ENCODE measurements at regions not wholly inside any gene's neighbourhood (a gene's known extent, or its start where the extent isn't known, plus 50 kb on each side); places are given as distances from the start of the nearest gene placed in this dataset.
"Not testable (repeated sequence)": the region's sequence is repeated elsewhere in the genome, so short reads cannot be mapped to it uniquely, and the experiment has no call there.

GRCh38 chr14:106642090-106642489 lies 1115.7 kb downstream of the TMEM121 start:
- intact Hi-C loops (cut with micrococcal nuclease; ENCODE audit: unreplicated experiment) = no loop called here
- Mint-ChIP-seq H3K36me3 (ENCODE audit: insufficient read depth, unreplicated experiment) (no peaks in the 10 kb centered on the region), H3K27me3 (ENCODE audit: insufficient read depth, unreplicated experiment) (peaks cover 6% of the 10 kb centered on the region), H3K4me3 (ENCODE audit: unreplicated experiment) (no peak overlapping the region), H3K9me3 (ENCODE audit: unreplicated experiment) (no peaks in the 10 kb centered on the region), H3K27ac (ENCODE audit: unreplicated experiment) (no peak overlapping the region), H3K4me1 (ENCODE audit: low read depth, unreplicated experiment) (peaks cover 9% of the 10 kb centered on the region)
- no peaks in the 10 kb centered on the region for H3K9me3 ChIP-seq
- H3K4me3 ChIP-seq (ENCODE audit: low read depth, low read length) = no peak overlapping the region
- no peaks in the 10 kb centered on the region for H3K36me3 ChIP-seq (ENCODE audit: control insufficient read depth, insufficient read depth, low read length)
- no peaks in the 10 kb centered on the region for H3K4me1 ChIP-seq
- TF ChIP-seq, protein P1, sequence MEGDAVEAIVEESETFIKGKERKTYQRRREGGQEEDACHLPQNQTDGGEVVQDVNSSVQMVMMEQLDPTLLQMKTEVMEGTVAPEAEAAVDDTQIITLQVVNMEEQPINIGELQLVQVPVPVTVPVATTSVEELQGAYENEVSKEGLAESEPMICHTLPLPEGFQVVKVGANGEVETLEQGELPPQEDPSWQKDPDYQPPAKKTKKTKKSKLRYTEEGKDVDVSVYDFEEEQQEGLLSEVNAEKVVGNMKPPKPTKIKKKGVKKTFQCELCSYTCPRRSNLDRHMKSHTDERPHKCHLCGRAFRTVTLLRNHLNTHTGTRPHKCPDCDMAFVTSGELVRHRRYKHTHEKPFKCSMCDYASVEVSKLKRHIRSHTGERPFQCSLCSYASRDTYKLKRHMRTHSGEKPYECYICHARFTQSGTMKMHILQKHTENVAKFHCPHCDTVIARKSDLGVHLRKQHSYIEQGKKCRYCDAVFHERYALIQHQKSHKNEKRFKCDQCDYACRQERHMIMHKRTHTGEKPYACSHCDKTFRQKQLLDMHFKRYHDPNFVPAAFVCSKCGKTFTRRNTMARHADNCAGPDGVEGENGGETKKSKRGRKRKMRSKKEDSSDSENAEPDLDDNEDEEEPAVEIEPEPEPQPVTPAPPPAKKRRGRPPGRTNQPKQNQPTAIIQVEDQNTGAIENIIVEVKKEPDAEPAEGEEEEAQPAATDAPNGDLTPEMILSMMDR (IDR thresholded peaks at IDR 0.05; ENCODE audit: insufficient read depth in 1 of 2, low read depth in 1 of 2, low read length in 1 of 2, severe bottlenecking in 1 of 2, unreplicated experiment in 1 of 2) = no peak
- BruUV-seq (replicated peaks) = no TSS peak
- no peak for DNase-seq
- POLR2A ChIA-PET = no interaction called here
- CTCF ChIA-PET = no interaction called here
- H3K27me3 ChIP-seq (replicated peaks; ENCODE audit: control insufficient read depth, insufficient read depth, low read length) = no peaks in the 10 kb centered on the region

DNA sequence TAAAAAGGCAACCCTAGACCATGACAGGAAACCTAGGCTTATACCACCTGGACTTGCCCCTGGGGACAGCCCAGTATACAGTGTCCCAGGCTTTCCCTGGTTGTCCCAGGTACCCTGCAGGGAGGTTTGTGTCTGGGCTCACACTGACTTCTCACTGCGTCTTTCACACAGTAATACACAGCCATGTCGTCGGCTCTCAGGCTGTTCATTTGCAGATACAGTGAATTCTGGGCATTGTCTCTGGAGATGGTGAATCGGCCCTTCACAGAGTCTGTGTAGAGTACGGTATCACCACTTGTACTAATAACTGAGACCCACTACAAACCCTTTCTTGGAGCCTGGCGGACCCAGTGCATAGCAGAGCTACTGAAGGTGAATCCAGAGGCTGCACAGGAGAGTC lies 1116.6 kb downstream of the TMEM121 start:
- H3K27me3 ChIP-seq (replicated peaks; ENCODE audit: control insufficient read depth, insufficient read depth, low read length); H3K9me3 ChIP-seq; POLR2A ChIA-PET; H3K4me3 Mint-ChIP-seq (ENCODE audit: unreplicated experiment); intact Hi-C loops (cut with micrococcal nuclease; ENCODE audit: unreplicated experiment); H3K36me3 ChIP-seq (ENCODE audit: control insufficient read depth, insufficient read depth, low read length); H3K36me3 Mint-ChIP-seq (ENCODE audit: insufficient read depth, unreplicated experiment); DNase-seq; H3K4me1 Mint-ChIP-seq (ENCODE audit: low read depth, unreplicated experiment); CTCF ChIA-PET; H3K4me1 ChIP-seq; H3K27ac Mint-ChIP-seq (ENCODE audit: unreplicated experiment); H3K27me3 Mint-ChIP-seq (ENCODE audit: insufficient read depth, unreplicated experiment); H3K4me3 ChIP-seq (ENCODE audit: low read depth, low read length); BruUV-seq (replicated peaks); H3K9me3 Mint-ChIP-seq (ENCODE audit: unreplicated experiment): not testable (repeated sequence)

GRCh38 chr14:106648874-106649273 lies 1122.5 kb downstream of the TMEM121 start:
- H3K27me3 ChIP-seq (replicated peaks; ENCODE audit: control insufficient read depth, insufficient read depth, low read length); BruUV-seq (replicated peaks); H3K36me3 Mint-ChIP-seq (ENCODE audit: insufficient read depth, unreplicated experiment); POLR2A ChIA-PET; DNase-seq; H3K27ac Mint-ChIP-seq (ENCODE audit: unreplicated experiment); H3K4me3 Mint-ChIP-seq (ENCODE audit: unreplicated experiment); intact Hi-C loops (cut with micrococcal nuclease; ENCODE audit: unreplicated experiment); H3K4me3 ChIP-seq (ENCODE audit: low read depth, low read length); H3K36me3 ChIP-seq (ENCODE audit: control insufficient read depth, insufficient read depth, low read length); H3K9me3 Mint-ChIP-seq (ENCODE audit: unreplicated experiment); CTCF ChIA-PET; H3K9me3 ChIP-seq; H3K4me1 ChIP-seq; H3K27me3 Mint-ChIP-seq (ENCODE audit: insufficient read depth, unreplicated experiment); H3K4me1 Mint-ChIP-seq (ENCODE audit: low read depth, unreplicated experiment): not testable (repeated sequence)

GRCh38 chr14:106651016-106651415 lies 1124.6 kb downstream of the TMEM121 start:
- H3K9me3 Mint-ChIP-seq (ENCODE audit: unreplicated experiment) = no peaks in the 10 kb centered on the region
- ChIA-PET CTCF (no interaction called here), POLR2A (no interaction called here)
- Histone ChIP-seq H3K36me3 (ENCODE audit: control insufficient read depth, insufficient read depth, low read length) (no peaks in the 10 kb centered on the region), H3K4me3 (ENCODE audit: low read depth, low read length) (no peak overlapping the region), H3K4me1 (no peaks in the 10 kb centered on the region), H3K27me3 (replicated peaks; ENCODE audit: control insufficient read depth, insufficient read depth, low read length) (no peaks in the 10 kb centered on the region), H3K9me3 (no peaks in the 10 kb centered on the region)
- H3K4me3 Mint-ChIP-seq (ENCODE audit: unreplicated experiment) = no peak overlapping the region
- H3K27me3 Mint-ChIP-seq (ENCODE audit: insufficient read depth, unreplicated experiment) = peaks cover 6% of the 10 kb centered on the region
- no peaks in the 10 kb centered on the region for H3K4me1 Mint-ChIP-seq (ENCODE audit: low read depth, unreplicated experiment)
- no TSS peak for BruUV-seq (replicated peaks)
- H3K36me3 Mint-ChIP-seq (ENCODE audit: insufficient read depth, unreplicated experiment) = no peaks in the 10 kb centered on the region
- H3K27ac Mint-ChIP-seq (ENCODE audit: unreplicated experiment) = no peak overlapping the region
- intact Hi-C loops (cut with micrococcal nuclease; ENCODE audit: unreplicated experiment) = no loop called here
- TF ChIP-seq, protein P1 (IDR thresholded peaks at IDR 0.05; ENCODE audit: insufficient read depth in 1 of 2, low read depth in 1 of 2, low read length in 1 of 2, severe bottlenecking in 1 of 2, unreplicated experiment in 1 of 2) = no peak
- DNase-seq = no peak
